GM19397 (cell line): ENCODE measurements at regions not wholly inside any gene's neighbourhood (a gene's known extent, or its start where the extent isn't known, plus 50 kb on each side); places are given as distances from the start of the nearest gene placed in this dataset.
A peak's percentile ranks its signal among the peaks of the same experiment; 100 is the strongest.

ENCODE experiments used
- ATAC-seq: cut with Tn5 transposase; IDR thresholded peaks from one replicate; pipeline ENCODE4 v1.9.1; 2021; ENCODE audit warnings: mild to moderate bottlenecking, moderate library complexity; ENCODE audit not compliant: unreplicated experiment

DNA sequence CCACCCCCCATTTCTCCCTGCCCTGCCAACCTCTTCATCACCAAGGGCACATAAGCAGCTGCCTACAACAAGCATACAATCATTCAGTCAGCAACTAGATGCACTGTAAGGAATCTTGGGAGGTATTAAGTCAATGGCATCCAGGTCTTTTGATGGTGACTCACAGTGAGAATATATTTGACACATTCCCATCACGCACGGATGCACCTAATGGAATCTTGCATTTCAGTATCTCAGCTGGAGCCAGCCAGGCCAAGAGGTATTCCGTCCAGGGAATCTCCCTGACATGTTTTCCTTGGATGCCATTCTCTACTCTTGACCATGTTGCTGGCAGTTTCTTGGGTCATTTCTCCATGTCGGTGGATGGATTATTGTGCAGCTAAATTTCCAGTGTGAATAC is 73.9 kb upstream of the CAPRIN2 start:
- no peak for ATAC-seq

DNA sequence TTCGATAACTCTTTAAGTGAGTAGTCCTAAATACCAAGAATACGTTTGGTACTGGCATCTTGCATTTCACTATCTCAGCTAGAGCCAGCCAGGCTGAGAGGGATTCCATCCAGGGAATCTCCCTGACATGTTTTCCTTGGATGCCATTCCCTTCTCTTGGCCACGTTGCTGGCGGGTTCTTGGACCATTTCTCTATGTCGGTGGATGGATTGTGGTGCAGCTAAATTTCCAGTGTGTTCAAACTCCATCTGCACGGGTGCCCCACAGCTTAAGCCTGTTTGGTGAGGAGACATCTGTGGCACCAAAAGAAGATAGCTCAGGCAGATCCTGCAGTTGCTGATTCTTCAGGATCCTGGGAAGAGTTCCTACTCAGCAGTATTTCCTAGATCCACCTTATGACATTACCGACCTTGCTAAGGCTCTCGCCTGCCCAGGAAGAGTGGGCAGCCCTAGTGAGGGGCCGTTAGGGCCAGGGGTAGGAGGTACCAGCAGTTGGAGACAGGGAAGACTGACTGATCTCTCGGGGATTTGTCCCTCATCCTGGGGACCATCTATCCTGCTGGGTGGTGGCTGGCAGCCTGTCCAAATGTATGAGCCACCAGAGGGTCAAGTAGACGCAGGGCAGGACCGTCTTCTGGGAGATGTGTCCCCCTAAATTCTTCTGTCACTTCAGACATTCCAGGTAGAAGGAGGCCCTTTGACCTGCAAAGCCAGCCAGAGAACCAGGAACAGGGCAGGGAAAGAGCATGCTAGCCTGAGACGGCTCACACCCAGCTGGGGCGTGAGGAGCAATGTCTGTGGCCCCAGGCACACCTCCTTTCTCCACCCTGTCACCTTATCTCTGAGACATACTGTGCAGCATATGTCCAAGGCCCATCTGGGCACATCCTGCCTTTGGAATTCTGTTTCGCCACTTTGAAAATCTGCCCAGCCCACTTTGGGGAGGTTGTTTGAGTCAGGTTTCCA is 72.6 kb upstream of the CAPRIN2 start:
- ATAC-seq = no peak

DNA sequence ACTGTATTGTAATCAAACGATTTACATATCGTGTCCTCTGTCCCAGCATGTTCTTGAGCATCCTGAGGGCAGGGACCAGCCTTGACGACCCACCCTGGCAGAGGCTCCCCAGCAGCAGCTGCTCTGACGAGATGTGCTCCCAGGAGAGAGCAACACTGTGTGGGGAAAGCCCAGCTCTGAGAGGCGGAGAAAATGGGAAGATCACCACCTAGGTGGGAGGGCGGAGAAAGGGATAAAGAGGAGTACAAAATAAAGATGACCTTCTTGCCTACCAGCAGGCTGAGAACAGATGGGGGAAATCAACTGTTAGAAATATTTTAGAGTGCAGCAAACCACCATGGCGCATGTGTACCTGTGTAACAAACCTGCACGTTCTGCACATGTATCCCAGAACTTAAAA is 71.5 kb upstream of the CAPRIN2 start:
- no peak for ATAC-seq

DNA sequence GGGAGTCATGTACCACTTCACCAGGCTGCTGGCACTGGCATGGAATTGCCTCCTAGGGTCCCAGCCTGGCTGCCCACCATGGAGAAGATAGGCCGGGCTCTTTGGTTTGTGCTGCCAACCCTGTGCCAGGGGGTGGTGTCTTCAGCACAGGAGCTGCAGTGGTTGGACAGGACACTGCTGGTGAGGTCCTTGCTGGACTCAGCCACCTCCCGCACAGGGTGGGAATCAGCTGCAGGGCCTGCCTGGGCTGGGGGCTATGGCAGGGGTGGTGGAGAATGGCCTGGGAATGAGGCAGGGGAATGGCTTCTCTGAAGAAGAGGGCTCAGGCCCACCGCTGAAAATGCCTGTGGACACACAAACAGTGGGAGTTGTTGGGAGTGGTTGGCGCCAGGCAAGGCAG is 70.6 kb upstream of the CAPRIN2 start:
- ATAC-seq = no peak

- ATAC-seq = no peak
These were observed 69.6 kb upstream of the CAPRIN2 start for GRCh38 chr12:30824311-30824710.

GRCh38 chr12:30823764-30824163 is 69.0 kb upstream of the CAPRIN2 start:
- no peak for ATAC-seq

- ATAC-seq = peak; percentile 45
These were observed 68.5 kb upstream of the CAPRIN2 start for GRCh38 chr12:30823156-30823699.

GRCh38 chr12:30822385-30823155 is 67.8 kb upstream of the CAPRIN2 start:
- peak; percentile 51 for ATAC-seq

GRCh38 chr12:30820406-30820946 is 65.7 kb upstream of the CAPRIN2 start:
- ATAC-seq = no peak

DNA sequence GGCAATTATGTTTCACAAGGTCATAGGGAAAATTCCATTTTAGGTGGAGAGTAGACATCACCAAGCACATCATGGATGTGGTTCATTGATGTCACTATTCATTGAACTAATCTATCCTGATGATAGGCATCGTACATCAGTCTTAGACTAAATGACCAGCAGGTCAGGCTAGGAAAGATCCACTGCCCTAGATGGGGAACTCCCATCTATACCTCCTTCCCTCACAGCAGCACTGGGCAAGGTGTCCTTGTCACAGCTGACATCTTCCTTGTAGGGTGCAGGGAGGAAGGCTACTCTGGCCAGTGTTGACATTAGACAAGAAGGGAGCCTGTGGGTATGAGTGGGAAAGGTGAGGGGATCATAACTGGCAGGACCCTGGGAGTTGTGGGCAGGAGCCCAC is 63.8 kb upstream of the CAPRIN2 start:
- no peak for ATAC-seq

DNA sequence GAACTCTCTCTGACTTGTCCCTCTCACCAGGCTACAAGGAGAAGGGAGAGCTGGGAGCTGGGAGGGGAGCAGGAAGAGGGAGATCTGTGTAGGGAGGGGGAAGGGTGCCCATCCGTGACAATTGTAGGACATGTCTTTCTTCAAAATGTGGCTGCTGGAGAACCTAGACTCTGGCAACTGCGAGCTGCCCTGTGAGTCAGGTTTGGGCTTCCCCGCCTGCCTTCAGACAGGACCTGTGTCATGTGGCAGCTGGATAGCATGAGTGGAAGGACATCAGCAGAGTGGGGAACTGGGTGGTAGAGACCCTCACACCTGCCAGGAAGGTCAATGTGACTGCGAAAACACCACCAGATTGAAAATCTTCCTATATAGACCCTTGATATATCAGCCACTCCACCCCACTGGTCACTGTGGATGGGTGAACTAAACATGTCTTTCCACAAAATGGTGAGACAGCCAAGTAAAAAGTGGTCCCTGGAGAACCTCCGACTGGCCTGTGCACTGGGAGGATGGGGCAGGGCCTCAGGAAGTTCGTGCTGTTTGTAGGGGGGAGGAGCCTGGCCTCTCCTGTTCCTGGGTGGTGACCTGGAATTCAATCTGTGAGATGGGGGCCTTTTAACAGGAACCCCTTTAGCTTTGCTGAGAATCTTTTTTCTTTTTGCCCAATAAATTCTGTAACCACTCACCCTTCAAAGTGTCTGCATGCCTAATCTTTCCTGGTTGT is 62.2 kb upstream of the CAPRIN2 start:
- no peak for ATAC-seq

- no peak for ATAC-seq
These were observed 59.5 kb upstream of the CAPRIN2 start for GRCh38 chr12:30814295-30814655.

DNA sequence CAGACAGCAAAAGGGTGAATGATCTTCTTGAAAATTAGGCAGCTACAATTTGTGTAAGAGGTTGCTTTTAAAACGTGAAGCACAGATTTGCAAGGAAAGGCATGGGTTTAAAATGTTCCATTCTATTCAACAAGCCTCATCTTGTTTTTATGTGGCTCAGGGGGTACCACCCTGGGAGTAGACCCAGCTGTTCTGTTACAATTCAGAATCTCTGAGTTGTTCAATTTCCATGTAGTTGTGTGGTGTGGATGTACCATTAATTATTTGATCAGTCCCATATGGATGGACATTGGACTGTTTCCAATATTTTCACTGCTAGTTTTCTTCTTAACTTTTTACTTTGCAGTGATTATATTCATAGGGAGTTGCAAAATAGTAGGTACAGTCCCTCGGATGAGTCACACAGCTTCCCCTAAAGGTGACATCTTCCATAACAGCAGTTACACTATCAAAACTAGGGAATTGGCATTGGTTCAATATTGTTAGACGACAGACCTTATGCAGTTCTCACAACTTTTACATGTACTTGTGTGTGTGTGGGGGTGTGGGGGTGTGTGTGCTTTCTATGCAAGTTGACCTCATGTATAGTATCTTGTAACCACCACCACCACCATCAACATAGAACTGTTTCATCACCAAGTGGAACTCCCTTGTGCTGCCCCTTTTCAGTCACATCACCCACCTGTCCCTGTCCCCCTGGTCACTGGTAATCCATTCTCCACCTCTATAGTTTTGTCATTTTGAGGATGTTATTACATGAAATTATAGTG is 59.0 kb upstream of the CAPRIN2 start:
- ATAC-seq = no peak

DNA sequence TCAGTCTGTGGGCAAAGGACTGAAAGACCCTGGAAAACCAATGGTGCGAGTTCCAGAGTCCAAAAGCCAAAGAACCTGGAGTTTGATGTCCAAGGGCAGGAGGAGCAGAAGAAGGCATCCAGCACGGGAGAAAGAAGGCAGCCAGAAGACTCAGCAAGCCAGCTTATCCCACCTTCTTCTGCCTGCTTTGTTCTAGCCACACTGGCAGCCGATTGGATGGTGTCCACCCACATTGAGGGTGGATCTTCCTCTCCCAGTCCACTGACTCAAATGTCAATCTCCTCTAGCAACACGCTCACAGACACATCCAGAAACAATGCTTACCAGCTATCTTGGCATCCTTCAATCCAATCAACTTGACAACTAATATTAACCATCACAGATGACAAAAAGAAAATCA is 57.2 kb upstream of the CAPRIN2 start:
- ATAC-seq = no peak

- no peak for ATAC-seq
These were observed 56.2 kb upstream of the CAPRIN2 start for GRCh38 chr12:30810918-30811317.

GRCh38 chr12:30807695-30808034 is 52.9 kb upstream of the CAPRIN2 start:
- no peak for ATAC-seq

GRCh38 chr12:30806989-30807694 is 52.4 kb upstream of the CAPRIN2 start:
- peak; percentile 58 for ATAC-seq

GRCh38 chr12:30805959-30806358 is 51.2 kb upstream of the CAPRIN2 start:
- no peak for ATAC-seq
